NCI-H226 (cell line): ENCODE measurements at regions not wholly inside any gene's neighbourhood (a gene's known extent, or its start where the extent isn't known, plus 50 kb on each side); places are given as distances from the start of the nearest gene placed in this dataset.

Experiments
- DNase-seq: peaks from one replicate; pipeline ENCODE4 v3.0.0-alpha.2; 2015

GRCh38 chr21:43301409-43302061, 125.4 kb downstream of the SIK1 start:
- no peak for DNase-seq

DNA sequence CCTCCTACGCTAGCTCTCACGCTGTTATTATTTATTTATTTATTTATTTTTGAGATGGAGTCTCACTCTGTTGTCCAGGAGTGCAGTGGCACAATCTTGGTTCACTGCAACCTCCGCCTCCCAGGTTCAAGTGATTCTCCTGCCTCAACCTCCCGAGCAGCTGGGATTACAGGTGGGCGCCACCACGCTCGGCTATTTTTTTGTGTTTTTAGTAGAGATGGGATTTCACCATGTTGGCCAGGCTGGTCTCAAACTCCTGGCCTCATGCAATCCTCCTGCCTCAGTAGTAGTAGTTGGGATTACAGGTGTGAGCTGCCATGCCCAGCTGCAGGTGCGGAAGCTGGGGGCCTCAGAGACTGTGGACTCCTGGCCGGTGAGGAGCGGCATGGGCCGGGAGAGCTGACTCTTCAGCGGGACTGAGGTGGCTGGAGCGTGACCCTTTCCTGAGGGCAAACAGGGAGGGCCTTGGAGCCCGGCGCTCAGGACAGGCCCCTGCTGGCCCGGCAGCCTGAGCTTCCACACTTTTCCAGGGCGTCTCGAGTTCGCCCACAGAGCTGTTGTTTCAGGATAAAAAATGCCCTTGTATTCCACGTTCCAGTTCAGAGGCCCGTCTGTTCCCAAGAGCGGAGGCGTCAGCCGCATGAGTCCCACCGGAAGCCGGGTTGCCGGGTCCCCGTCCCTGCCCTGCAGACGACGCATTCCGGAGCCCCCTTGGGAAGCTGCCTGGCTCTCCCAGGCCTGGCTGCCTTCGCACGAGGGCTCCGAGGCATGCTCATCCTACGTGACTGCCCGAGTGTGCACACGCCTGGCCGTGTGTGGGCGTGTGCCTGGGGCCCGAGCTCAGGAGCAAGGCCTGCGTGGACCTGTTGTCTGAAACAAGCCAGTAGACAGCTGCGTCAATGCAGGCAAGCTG, 126.2 kb downstream of the SIK1 start:
- no peak for DNase-seq

GRCh38 chr21:43299441-43300277, 127.3 kb downstream of the SIK1 start:
- no peak for DNase-seq

DNA sequence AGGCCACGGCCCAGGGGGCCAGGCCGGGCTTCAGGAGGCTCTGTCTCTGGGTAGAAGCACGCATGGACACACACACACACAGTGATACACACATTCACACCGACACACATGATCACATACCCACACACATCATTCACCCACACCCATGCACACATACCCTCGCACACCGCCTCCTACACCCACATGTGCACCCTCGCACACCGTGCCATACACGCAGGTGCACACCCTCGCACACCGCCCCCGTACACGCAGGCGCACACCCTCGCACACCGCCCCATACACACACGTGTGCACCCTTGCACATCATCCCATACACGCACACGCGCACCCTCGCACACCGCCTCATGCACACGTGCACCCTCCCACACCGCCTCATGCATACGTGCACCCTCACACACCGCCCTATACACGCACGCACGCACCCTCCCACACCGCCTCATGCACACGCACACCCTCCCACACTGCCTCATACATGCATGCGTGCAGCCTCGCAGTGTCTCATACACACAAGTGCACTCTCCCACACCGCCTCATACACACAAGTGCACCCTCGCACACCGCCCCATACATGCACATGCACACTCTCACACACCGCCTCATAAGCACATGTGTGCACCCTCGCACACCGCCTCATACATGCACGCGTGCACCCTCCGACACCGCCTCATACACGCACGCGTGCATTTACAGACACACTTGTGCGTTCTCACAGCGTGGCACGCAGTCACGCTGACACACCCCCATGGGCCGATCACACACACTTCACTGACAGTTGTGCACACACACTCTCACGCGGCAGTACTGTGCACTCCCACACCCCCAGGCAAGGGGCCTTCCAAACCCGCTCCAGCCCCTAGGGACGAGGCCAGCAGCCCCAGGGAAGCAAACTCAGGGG, 128.1 kb downstream of the SIK1 start:
- DNase-seq = no peak

DNA sequence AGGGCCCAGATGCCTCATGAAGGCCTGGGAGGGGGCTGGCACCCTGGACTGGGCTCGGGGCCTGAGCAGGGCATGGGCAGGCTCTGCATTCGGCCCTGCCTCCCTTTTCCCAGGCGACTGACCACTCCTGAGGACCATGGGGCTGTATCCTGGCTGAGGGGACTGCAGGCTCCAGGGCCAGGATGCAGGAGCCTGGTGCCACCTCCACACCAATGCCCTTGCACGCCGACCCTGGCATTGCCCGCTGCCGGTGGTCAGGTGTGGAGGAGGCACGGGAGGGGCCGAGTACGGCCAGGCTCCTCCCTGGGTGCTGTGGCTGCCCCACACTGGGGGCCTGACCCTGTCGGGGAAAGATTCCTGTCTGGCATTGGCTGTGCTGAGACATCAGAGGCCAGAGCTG, 128.9 kb downstream of the SIK1 start:
- no peak for DNase-seq

DNA sequence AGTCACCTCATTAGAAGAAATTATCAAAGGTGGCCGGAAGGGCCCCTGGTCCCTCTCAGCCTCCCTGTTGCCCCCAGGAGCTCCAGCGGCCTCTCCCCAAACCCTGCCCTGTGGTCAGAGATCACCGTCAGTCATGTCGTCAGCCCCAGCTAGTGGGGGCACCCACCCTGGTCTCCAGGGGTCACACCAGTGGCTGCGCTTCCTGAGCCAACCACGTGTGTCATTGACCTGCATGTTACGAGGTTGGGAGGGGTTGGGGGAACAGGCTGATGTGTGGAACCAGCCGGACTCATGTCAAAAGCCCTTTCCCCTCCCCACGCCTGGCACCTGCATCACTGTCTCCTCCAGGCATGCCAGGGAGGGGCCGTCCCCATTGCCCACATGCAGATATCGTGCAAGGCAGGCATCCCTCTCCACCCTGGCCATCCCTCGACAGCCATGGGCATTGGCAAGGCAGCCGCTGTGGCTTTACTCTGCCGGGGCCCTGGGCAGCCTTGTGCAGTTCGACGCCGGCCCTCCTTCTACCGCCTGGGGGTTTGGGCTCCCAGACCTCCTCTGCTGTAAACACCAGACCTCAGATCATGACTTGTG, 128.7 kb downstream of the CRYAA start:
- DNase-seq = no peak

DNA sequence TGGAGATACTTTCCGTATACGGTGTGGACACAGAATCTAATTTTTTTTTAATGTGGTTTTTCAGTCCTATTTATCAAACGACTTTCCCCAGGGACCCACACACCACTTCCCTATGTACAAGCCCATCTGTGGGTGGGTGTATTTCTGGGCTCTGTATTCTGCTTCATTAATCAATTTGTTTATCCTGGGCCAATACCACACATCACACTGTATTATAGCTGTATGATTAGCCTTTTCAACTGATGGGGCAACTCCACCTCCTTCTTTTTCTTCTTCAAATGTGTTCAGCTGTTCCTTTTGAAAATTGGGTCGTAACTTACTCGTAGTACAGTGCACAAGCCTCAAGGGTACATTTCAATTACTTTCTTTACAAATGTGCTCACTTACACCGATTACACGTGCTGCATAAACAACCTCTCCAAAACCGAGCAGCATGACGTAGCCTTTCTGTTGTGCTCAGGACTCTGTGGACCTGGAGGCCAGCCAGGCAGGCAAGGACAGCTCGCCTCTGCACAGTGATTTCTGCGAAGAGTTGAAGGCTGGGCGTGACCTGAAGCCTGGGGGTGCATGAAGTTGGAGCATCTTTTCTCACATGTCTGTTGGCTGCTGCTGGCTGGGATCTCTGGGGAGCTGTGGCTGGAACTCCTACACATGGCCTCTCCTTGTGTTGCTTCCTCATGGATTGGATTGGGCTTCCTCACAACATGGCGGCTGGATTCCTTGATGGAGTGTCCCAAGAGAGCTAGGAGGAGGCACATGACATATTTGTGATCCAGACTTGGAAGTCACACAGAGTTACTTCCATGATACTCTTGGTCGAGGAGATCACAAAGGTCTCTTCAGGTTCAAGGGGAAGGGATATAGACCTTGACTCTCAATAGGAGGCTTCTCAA, 126.5 kb downstream of the CRYAA start:
- no peak for DNase-seq

DNA sequence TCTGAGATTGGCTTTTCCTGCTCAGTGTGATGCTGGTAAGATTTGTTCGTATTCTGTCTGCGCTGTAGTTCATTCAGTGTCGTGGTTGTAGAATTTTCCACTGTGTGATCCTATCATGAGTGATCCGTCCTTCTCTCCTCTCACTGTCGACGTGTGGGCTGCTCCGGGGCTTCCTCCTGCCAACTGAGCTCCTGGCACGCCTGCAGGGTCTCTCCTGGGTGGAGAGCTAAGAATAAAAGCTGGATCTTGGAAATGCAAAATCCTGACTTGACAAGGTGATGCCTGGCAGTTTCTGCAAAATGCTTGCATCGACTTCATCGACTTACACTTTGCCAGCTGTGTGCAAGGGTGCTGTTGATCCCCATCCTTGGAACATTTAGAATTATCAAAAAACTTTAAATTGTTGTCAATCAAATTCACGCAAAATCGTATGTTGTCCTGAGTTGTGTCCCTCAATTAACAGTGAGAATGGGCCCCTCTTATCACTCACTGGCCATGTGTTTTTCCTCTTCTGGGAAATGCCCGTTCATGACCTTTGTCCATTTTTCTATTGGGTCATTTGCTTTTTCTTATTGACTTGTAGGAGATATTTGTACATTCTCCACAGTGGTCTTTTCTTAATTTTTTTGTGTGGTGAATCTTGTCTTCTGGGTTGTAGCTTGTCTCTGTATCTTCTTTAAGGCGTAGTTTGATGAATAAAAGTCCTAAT, 125.5 kb downstream of the CRYAA start:
- DNase-seq = no peak

DNA sequence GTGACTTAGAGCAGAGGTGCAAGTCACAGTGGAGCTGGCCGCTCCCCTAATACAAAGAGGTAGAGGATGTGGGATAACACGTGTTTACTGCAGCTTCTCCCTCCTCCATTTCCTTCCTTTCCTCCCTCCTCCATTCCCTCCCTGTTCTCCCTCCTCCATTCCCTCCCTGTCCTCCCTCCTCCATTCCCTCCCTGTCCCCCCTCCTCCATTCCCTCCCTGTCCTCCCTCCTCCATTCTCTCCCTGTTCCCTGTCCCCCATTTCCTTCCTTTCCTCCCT, 124.0 kb downstream of the CRYAA start:
- no peak for DNase-seq

GRCh38 chr21:43292041-43292865, 123.4 kb downstream of the CRYAA start:
- no peak for DNase-seq

GRCh38 chr21:43291347-43291950, 122.6 kb downstream of the CRYAA start:
- no peak for DNase-seq

DNA sequence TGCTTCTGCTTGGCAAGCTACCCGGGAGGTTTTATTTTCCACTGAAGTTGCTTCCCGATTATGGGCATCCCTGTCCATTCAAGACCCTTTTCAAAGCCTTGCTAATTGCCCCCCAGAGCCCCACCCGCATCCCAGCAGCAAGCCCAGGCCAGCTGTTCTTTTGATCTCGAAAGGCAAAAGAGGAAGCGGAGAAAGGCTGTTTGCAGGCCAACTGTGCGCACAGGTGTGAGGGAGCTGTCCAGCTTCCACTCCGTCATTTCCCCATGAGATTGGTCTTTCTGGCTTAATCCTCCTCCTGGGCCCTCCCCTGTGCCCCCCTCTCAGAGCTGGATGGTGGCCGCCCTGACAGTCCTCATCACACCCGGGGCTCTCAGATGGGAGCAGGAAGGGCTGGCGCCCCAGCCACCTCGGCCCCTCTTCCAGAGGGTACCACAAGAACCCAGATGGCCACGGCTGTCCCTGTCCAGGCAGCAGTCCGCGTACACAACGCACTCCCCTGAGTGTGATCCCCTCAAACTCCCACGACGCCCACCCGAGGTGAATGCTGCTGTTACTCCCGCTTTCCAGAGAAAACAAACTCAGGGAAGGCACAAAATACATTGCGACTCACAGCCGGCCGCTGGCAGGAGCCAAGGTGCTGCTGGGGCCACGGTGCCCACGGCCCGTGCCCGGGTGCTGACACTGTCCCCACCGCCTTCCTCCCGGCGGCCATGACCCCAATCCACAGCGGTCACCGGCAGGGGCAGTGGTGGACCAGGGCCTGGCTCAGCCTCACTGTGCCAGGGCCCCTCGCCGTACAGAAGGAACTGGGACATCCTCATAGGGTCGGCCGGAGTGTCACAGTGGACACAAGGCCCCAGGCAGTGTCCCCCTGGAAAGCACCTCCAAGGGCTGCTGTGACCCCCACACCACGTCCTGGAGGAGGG, 121.9 kb downstream of the CRYAA start:
- no peak for DNase-seq

DNA sequence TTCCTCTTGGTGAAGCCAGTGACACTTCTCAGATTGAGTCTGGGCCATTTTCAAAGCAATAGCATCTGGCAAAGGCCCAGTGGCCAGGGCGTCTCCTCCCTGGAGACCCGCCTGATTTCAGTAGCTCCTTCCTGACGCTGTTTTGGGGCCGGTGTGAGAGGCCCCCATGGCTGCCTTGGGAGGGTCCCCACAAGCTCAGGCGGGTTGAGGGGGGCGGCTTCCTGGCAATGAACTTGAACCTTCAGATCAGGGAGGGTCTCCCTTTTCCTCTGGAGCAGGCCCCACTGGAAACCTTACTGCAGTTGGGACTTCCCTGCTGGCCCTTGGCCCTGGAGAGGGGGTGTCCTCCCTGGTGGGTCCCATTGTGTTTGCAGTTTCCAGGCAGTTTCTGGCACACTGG, 121.2 kb downstream of the CRYAA start:
- no peak for DNase-seq

DNA sequence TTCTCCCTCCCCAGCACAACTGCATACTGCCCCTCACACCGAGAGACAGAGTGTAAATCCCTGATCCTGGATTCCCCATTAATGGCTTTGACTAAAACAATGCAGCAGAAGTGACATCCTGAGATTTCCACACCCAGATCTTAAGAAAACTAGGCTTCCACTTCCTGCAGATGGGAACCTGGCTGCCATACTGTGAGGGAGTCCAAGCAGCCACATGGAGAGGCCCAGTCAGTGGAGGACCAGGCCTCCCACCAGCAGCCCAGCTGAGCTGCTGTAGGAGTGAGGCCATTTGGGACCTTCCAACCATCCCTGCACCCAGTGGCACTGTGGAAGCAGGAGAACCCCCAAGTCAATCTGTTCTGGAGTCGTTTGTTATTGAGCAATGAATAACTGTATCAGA, 120.6 kb downstream of the CRYAA start:
- no peak for DNase-seq

DNA sequence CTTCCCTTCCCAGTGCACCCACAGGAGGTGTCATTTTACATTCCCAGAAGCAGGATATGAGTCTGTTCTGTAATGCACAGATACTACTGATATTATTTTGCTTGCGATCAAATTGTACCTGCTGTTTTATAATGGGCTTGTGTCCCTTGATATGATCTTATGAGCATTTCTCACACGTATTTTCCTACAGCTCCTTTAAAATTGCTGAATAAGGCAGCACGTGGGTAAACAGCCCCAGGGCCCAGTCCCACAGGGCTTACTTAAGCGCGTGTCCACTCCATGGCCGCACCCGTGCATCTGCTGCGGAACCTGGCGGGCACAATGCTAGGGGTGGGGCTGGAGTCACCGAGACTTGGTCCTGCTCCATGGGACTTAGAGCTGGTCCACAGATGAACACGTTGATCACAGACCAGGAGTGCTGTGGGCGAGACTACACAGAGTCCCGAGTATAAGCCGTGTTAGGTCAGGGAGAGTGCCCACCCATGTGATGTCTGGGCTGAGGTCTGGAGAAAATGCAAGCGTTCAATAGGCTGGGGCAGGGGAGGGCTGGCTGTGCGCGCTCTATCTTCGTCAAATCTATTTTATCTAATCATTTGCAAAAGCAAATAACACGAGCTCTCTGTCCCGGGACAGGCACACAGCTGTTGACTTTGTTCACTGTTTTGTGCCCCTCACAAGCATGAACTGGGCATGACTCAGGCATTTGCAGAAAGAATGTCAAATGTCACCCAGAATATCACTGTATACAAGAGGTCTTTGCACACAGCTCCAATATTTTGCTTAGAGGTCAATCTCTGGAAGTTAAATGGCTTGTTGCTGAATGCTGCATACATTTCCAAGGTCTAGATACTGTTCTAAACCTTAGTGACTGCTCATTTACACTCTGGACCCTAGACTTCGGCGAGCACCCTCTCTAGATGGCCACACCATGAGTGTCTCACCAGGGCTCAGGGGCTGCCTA, 119.3 kb downstream of the CRYAA start:
- DNase-seq = no peak

DNA sequence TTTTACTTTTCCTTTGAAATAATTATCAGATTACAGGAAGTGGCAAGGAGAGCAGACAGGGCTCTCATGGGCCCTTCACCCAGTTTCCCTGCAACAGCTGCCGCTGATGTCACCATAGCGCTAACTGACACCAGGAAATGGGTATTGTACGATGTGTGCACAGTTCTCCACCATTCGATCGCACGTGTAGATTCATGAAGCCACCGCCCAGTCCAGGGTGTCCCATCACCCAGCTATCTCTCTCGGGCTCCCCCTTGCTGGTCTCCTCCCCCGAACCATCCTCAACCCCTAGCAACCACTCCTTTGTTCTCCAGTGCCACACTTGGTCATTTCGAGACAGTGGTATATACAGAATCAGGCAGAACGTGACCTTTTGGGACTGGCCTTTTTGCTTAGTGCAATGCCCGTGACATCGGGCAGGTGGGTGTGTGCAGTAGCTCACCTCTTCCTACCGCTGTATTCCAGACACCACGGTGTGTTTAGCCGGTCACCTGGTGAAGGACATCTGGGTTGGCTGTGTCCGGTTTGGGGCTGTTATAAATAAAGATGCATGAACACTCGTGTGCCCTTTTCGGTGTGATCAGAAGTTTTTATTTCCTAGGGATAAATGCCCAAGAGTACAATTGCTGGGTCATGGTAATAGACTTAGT, 118.4 kb downstream of the CRYAA start:
- no peak for DNase-seq
